ENCODE measurements at regions not wholly inside any gene's neighbourhood (a gene's known extent, or its start where the extent isn't known, plus 50 kb on each side); places are given as distances from the start of the nearest gene placed in this dataset.

GRCh38 chr2:114231921-114232320, 210.5 kb upstream of the DPP10 start:
- no peaks in the 10 kb centered on the region for H3K4me1 ChIP-seq (ENCODE audit: control insufficient read depth, extremely low read depth, insufficient read depth, low read length)
- H3K4me2 ChIP-seq (ENCODE audit: extremely low read depth, insufficient read depth, low read length) = no peak overlapping the region
- TF ChIP-seq CTCF (conservative IDR thresholded peaks at IDR 0.05 in 1 of 2, IDR thresholded peaks at IDR 0.05 in 1 of 2; ENCODE audit: low read depth in 1 of 2, low read length in 2 of 2) = no peak
- no peak for TF ChIP-seq EZH2 (IDR thresholded peaks at IDR 0.05; ENCODE audit: low read length, missing control alignments)
- no peak for DNase-seq (ENCODE audit: low read depth in 2 of 2)
- no peak overlapping the region for H3K4me3 ChIP-seq (replicated peaks in 1 of 4; ENCODE audit: control extremely low read depth in 1 of 4, insufficient read depth in 1 of 4, low read depth in 3 of 4, low read length in 4 of 4)
- no peaks in the 10 kb centered on the region for H3K27me3 ChIP-seq (ENCODE audit: control insufficient read depth, insufficient read depth, low read length)
- H3K27ac ChIP-seq (ENCODE audit: insufficient read depth, low read length) = no peak overlapping the region
- no peak overlapping the region for H3K9ac ChIP-seq (ENCODE audit: insufficient read depth, low read length)
- no peaks in the 10 kb centered on the region for H3K9me3 ChIP-seq (ENCODE audit: control insufficient read depth, insufficient read depth, low read depth, low read length)
- no peak overlapping the region for H2AFZ ChIP-seq (ENCODE audit: low read length)
- H4K20me1 ChIP-seq (ENCODE audit: control insufficient read depth, extremely low read depth, insufficient read depth, low read length) = no peaks in the 10 kb centered on the region
- no peaks in the 10 kb centered on the region for H3K79me2 ChIP-seq (ENCODE audit: control insufficient read depth, insufficient read depth, low read length)
- no peaks in the 10 kb centered on the region for H3K36me3 ChIP-seq (ENCODE audit: control insufficient read depth, insufficient read depth, low read length)

GRCh38 chr2:114237331-114237730, 205.1 kb upstream of the DPP10 start:
- Histone ChIP-seq H3K79me2 (ENCODE audit: control insufficient read depth, insufficient read depth, low read length) (no peaks in the 10 kb centered on the region), H4K20me1 (ENCODE audit: control insufficient read depth, extremely low read depth, insufficient read depth, low read length) (no peaks in the 10 kb centered on the region), H3K4me2 (ENCODE audit: extremely low read depth, insufficient read depth, low read length) (no peak overlapping the region), H3K27ac (ENCODE audit: insufficient read depth, low read length) (no peak overlapping the region), H2AFZ (ENCODE audit: low read length) (no peak overlapping the region), H3K9ac (ENCODE audit: insufficient read depth, low read length) (no peak overlapping the region), H3K4me1 (ENCODE audit: control insufficient read depth, extremely low read depth, insufficient read depth, low read length) (no peaks in the 10 kb centered on the region), H3K9me3 (ENCODE audit: control insufficient read depth, insufficient read depth, low read depth, low read length) (no peaks in the 10 kb centered on the region), H3K27me3 (ENCODE audit: control insufficient read depth, insufficient read depth, low read length) (no peaks in the 10 kb centered on the region), H3K4me3 (replicated peaks in 1 of 4; ENCODE audit: control extremely low read depth in 1 of 4, insufficient read depth in 1 of 4, low read depth in 3 of 4, low read length in 4 of 4) (no peak overlapping the region), H3K36me3 (ENCODE audit: control insufficient read depth, insufficient read depth, low read length) (no peaks in the 10 kb centered on the region)
- no peak for DNase-seq (ENCODE audit: low read depth in 2 of 2)
- TF ChIP-seq EZH2 (IDR thresholded peaks at IDR 0.05; ENCODE audit: low read length, missing control alignments) (no peak), CTCF (conservative IDR thresholded peaks at IDR 0.05 in 1 of 2, IDR thresholded peaks at IDR 0.05 in 1 of 2; ENCODE audit: low read depth in 1 of 2, low read length in 2 of 2) (no peak)

- H3K4me3 ChIP-seq (replicated peaks in 1 of 4; ENCODE audit: control extremely low read depth in 1 of 4, insufficient read depth in 1 of 4, low read depth in 3 of 4, low read length in 4 of 4) = no peak overlapping the region
- no peak overlapping the region for H2AFZ ChIP-seq (ENCODE audit: low read length)
- no peak for DNase-seq (ENCODE audit: low read depth in 2 of 2)
- no peaks in the 10 kb centered on the region for H3K36me3 ChIP-seq (ENCODE audit: control insufficient read depth, insufficient read depth, low read length)
- H3K27ac ChIP-seq (ENCODE audit: insufficient read depth, low read length) = no peak overlapping the region
- no peaks in the 10 kb centered on the region for H4K20me1 ChIP-seq (ENCODE audit: control insufficient read depth, extremely low read depth, insufficient read depth, low read length)
- no peak overlapping the region for H3K4me2 ChIP-seq (ENCODE audit: extremely low read depth, insufficient read depth, low read length)
- H3K79me2 ChIP-seq (ENCODE audit: control insufficient read depth, insufficient read depth, low read length) = no peaks in the 10 kb centered on the region
- H3K27me3 ChIP-seq (ENCODE audit: control insufficient read depth, insufficient read depth, low read length) = no peaks in the 10 kb centered on the region
- no peaks in the 10 kb centered on the region for H3K4me1 ChIP-seq (ENCODE audit: control insufficient read depth, extremely low read depth, insufficient read depth, low read length)
- no peak overlapping the region for H3K9ac ChIP-seq (ENCODE audit: insufficient read depth, low read length)
- TF ChIP-seq CTCF (conservative IDR thresholded peaks at IDR 0.05 in 1 of 2, IDR thresholded peaks at IDR 0.05 in 1 of 2; ENCODE audit: low read depth in 1 of 2, low read length in 2 of 2) (no peak), EZH2 (IDR thresholded peaks at IDR 0.05; ENCODE audit: low read length, missing control alignments) (no peak)
- H3K9me3 ChIP-seq (ENCODE audit: control insufficient read depth, insufficient read depth, low read depth, low read length) = no peaks in the 10 kb centered on the region
These were observed 203.4 kb upstream of the DPP10 start for GRCh38 chr2:114238910-114239559.

Data from fibroblast of lung (primary cell).